ENCODE measurements at regions not wholly inside any gene's neighbourhood (a gene's known extent, or its start where the extent isn't known, plus 50 kb on each side); places are given as distances from the start of the nearest gene placed in this dataset.

- TF ChIP-seq EZH2 (IDR thresholded peaks at IDR 0.05) (no peak), POLR2AphosphoS5 (IDR thresholded peaks at IDR 0.05; ENCODE audit: borderline replicate concordance, low read depth, low read length) (no peak)
These were observed 267.6 kb downstream of the GPAM start for GRCh38 chr10:111916011-111916410.
